Hepatocyte (in vitro differentiated cells): ENCODE measurements at regions not wholly inside any gene's neighbourhood (a gene's known extent, or its start where the extent isn't known, plus 50 kb on each side); places are given as distances from the start of the nearest gene placed in this dataset.

ENCODE experiments used
- EZH2 ChIP-seq: fragments of 200-600 bp; sonication (generic); IDR thresholded peaks from 2 replicates; pipeline ENCODE4 v1.6.1; 2016; ENCODE audit warnings: antibody characterized with exemption, mild to moderate bottlenecking, borderline replicate concordance
- EZH2phosphoT487 ChIP-seq: fragments of 200-600 bp; sonication (generic); IDR thresholded peaks from one replicate; pipeline ENCODE4 v1.6.1; 2018; ENCODE audit warnings: antibody characterized with exemption, mild to moderate bottlenecking, low read depth, moderate library complexity; ENCODE audit not compliant: unreplicated experiment, severe bottlenecking
- TF ChIP-seq, protein P1 (sequence below): fragments of 200-600 bp; sonication (generic); IDR thresholded peaks from 2 replicates; pipeline ENCODE4 v1.5.1; 2016; ENCODE audit warnings: antibody characterized with exemption, mild to moderate bottlenecking; ENCODE audit not compliant: poor library complexity

DNA sequence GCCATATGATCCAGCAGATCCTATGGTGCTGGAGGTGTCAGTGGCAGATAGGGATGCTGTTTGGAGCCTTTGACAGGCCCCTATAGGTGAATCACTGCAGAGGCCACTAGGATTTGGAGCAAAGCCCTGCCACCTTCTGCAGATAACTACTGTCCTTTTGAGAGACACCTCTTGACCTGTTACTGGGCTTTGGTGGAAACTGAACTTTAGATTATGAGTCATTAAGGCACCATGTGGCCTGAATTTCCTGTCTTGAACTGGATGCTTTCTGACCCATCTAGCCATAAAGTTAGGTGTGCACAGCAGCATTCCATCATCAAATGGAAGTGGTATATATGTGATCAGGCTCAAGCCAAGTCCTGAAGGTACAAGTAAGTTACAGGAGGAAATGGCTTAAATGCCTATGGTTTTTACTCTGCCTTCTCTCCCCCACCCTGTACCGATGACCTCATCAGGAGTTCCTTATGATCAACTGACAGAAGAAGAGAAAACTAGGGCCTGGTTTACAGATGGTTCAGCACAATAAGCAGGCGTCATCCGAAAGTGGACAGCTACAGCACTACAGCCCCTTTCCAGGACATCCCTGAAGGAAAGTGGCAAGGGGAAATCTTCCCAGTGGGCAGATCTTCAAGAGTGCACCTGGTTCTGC lies 565.6 kb upstream of the AGTR1 start:
- TF ChIP-seq, protein P1, sequence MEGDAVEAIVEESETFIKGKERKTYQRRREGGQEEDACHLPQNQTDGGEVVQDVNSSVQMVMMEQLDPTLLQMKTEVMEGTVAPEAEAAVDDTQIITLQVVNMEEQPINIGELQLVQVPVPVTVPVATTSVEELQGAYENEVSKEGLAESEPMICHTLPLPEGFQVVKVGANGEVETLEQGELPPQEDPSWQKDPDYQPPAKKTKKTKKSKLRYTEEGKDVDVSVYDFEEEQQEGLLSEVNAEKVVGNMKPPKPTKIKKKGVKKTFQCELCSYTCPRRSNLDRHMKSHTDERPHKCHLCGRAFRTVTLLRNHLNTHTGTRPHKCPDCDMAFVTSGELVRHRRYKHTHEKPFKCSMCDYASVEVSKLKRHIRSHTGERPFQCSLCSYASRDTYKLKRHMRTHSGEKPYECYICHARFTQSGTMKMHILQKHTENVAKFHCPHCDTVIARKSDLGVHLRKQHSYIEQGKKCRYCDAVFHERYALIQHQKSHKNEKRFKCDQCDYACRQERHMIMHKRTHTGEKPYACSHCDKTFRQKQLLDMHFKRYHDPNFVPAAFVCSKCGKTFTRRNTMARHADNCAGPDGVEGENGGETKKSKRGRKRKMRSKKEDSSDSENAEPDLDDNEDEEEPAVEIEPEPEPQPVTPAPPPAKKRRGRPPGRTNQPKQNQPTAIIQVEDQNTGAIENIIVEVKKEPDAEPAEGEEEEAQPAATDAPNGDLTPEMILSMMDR = no peak
- TF ChIP-seq EZH2 (no peak), EZH2phosphoT487 (no peak)
